Activated CD4-positive, alpha-beta memory T cell treated with anti-CD3 and anti-CD28 coated beads, Interleukin-2, amount 10 ng/mL, durations not matched to agents 7 days and 5 days (primary cell): ENCODE measurements at regions not wholly inside any gene's neighbourhood (a gene's known extent, or its start where the extent isn't known, plus 50 kb on each side); places are given as distances from the start of the nearest gene placed in this dataset.

Experiments used
- CTCF ChIA-PET: fragments of 350-600 bp; sonication (Branson Sonifier 250); formaldehyde crosslinking; loops from one replicate; lab custom pipeline; 2021; ENCODE audit warnings: antibody characterized with exemption, inconsistent platforms; lab: Charles Lee
- POLR2A ChIA-PET: fragments of 350-600 bp; sonication (Branson Sonifier 250); formaldehyde crosslinking; loops from one replicate; lab custom pipeline; 2021; ENCODE audit warnings: antibody characterized with exemption; lab: Charles Lee
- DNase-seq: peaks from one replicate; pipeline ENCODE4 v3.0.0-alpha.2; 2020
- H3K27ac Mint-ChIP-seq: one replicate; pipeline ENCODE4 v1.8.0; 2021; ENCODE audit warnings: mild to moderate bottlenecking, mixed read lengths
- H3K27me3 Mint-ChIP-seq: one replicate; pipeline ENCODE4 v1.8.0; 2021; ENCODE audit warnings: mixed read lengths
- H3K36me3 Mint-ChIP-seq: one replicate; pipeline ENCODE4 v1.8.0; 2021; ENCODE audit warnings: low read depth, mixed read lengths
- H3K4me1 Mint-ChIP-seq: one replicate; pipeline ENCODE4 v1.8.0; 2021; ENCODE audit warnings: mixed read lengths
- H3K4me3 Mint-ChIP-seq: one replicate; pipeline ENCODE4 v1.8.0; 2021; ENCODE audit warnings: mild to moderate bottlenecking, mixed read lengths
- H3K9me3 Mint-ChIP-seq: one replicate; pipeline ENCODE4 v1.8.0; 2021; ENCODE audit warnings: mixed read lengths

GRCh38 chr21:38012672-38013071, 96.4 kb upstream of the KCNJ6 start:
- H3K9me3 Mint-ChIP-seq = no peaks in the 10 kb centered on the region
- H3K4me3 Mint-ChIP-seq = no peak overlapping the region
- ChIA-PET POLR2A (no interaction called here), CTCF (no interaction called here)
- H3K27me3 Mint-ChIP-seq = no peaks in the 10 kb centered on the region
- no peaks in the 10 kb centered on the region for H3K36me3 Mint-ChIP-seq
- H3K4me1 Mint-ChIP-seq = no peaks in the 10 kb centered on the region
- H3K27ac Mint-ChIP-seq = no peak overlapping the region
- DNase-seq = no peak

- CTCF ChIA-PET = no interaction called here
- H3K9me3 Mint-ChIP-seq = no peaks in the 10 kb centered on the region
- no peaks in the 10 kb centered on the region for H3K27me3 Mint-ChIP-seq
- H3K27ac Mint-ChIP-seq = no peak overlapping the region
- POLR2A ChIA-PET = no interaction called here
- no peaks in the 10 kb centered on the region for H3K4me1 Mint-ChIP-seq
- H3K36me3 Mint-ChIP-seq = no peaks in the 10 kb centered on the region
- DNase-seq = no peak
- H3K4me3 Mint-ChIP-seq = no peak overlapping the region
Measured at GRCh38 chr21:38013741-38014140, 97.5 kb upstream of the KCNJ6 start.

- Mint-ChIP-seq H3K9me3 (no peaks in the 10 kb centered on the region), H3K36me3 (no peaks in the 10 kb centered on the region), H3K4me3 (no peak overlapping the region), H3K27ac (no peak overlapping the region), H3K27me3 (no peaks in the 10 kb centered on the region), H3K4me1 (no peaks in the 10 kb centered on the region)
- POLR2A ChIA-PET = no interaction called here
- DNase-seq = no peak
- CTCF ChIA-PET = no interaction called here
Measured at GRCh38 chr21:38014298-38014697, 98.0 kb upstream of the KCNJ6 start.

DNA sequence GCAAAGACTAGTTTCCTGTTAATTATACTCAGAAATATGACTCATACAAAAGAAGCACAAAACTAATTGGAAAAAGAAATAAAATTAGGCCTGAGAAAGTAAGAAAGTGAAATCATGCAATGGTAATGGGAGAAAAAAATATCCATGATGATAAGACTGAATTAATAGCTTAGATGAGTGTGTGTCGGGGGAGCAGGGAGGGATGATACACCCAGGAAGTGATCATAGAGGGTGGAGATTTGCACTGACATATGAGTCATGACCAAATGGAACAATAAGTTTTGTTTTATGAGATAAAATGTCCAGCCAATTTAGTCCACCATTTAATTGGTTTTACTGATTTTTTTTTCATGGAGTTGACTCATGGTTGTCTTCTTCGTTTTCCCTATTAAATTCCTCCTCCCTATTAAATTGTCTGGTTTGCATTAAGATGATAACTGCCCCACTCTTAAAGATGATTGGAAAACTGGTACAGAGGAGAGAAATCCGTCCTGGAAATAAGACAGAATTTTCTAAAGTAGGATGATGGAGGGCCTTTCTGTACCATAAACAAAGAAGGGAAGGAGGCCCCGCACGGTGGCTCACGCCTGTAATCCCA, 111.7 kb upstream of the KCNJ6 start:
- no peaks in the 10 kb centered on the region for H3K9me3 Mint-ChIP-seq
- no peak for DNase-seq
- CTCF ChIA-PET = no interaction called here
- no peak overlapping the region for H3K27ac Mint-ChIP-seq
- no peak overlapping the region for H3K4me3 Mint-ChIP-seq
- no peaks in the 10 kb centered on the region for H3K27me3 Mint-ChIP-seq
- H3K4me1 Mint-ChIP-seq = no peaks in the 10 kb centered on the region
- H3K36me3 Mint-ChIP-seq = no peaks in the 10 kb centered on the region
- POLR2A ChIA-PET = no interaction called here

GRCh38 chr21:38032082-38032801, 116.0 kb upstream of the KCNJ6 start:
- H3K27me3 Mint-ChIP-seq = no peaks in the 10 kb centered on the region
- H3K9me3 Mint-ChIP-seq = no peaks in the 10 kb centered on the region
- no peak for DNase-seq
- ChIA-PET POLR2A (no interaction called here), CTCF (no interaction called here)
- no peaks in the 10 kb centered on the region for H3K36me3 Mint-ChIP-seq
- no peak overlapping the region for H3K27ac Mint-ChIP-seq
- H3K4me3 Mint-ChIP-seq = no peak overlapping the region
- H3K4me1 Mint-ChIP-seq = no peaks in the 10 kb centered on the region

DNA sequence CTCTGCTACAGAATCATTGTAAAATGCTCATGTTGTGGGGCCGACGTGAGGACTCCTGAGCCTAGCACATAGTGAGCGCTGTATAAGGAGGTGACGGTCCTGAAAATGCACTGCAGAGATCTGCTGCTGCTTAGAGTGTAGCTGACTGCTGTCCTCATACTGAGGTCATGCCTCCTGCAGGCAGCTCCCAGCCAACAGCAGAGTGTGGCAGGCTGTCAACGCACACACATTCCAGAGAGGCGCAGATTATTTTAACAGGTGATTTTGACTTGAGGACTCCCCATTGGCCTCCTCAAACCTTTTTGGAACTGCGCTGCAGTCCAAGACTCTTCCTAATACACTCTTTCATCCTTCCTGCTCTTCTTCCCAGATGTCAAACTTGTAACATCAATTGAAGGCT, 119.8 kb upstream of the KCNJ6 start:
- no peak overlapping the region for H3K27ac Mint-ChIP-seq
- no peaks in the 10 kb centered on the region for H3K36me3 Mint-ChIP-seq
- H3K9me3 Mint-ChIP-seq = no peaks in the 10 kb centered on the region
- ChIA-PET CTCF (no interaction called here), POLR2A (no interaction called here)
- DNase-seq = no peak
- H3K27me3 Mint-ChIP-seq = no peaks in the 10 kb centered on the region
- no peak overlapping the region for H3K4me3 Mint-ChIP-seq
- no peaks in the 10 kb centered on the region for H3K4me1 Mint-ChIP-seq

- Mint-ChIP-seq H3K4me3 (no peak overlapping the region), H3K27me3 (no peaks in the 10 kb centered on the region), H3K36me3 (no peaks in the 10 kb centered on the region), H3K27ac (no peak overlapping the region), H3K9me3 (no peaks in the 10 kb centered on the region), H3K4me1 (no peaks in the 10 kb centered on the region)
- CTCF ChIA-PET = no interaction called here
- DNase-seq = no peak
- POLR2A ChIA-PET = no interaction called here
Measured at GRCh38 chr21:38037416-38037815, 121.2 kb upstream of the KCNJ6 start.

GRCh38 chr21:38039369-38039768, 123.1 kb upstream of the KCNJ6 start:
- H3K27me3 Mint-ChIP-seq = no peaks in the 10 kb centered on the region
- H3K9me3 Mint-ChIP-seq = no peaks in the 10 kb centered on the region
- H3K36me3 Mint-ChIP-seq = no peaks in the 10 kb centered on the region

DNA sequence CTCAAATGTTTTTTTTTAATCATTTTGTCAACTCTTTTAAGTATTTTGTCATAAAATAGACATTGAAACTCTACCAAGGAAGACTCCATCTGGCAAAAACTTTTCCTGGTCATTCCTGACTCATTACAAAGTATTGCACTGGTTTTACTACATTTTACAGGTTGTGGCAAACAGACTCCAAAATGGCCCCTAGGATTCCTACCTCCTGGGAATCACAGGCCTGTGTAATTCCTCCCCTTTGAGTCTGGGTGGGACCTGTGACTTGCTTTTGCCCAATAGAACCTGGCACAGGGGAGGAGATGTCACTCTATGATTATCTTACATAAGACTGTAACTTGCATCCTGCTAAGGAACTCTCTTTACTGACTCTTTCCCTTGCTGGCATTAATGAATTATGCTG, 123.6 kb upstream of the KCNJ6 start:
- no peaks in the 10 kb centered on the region for H3K36me3 Mint-ChIP-seq
- no peaks in the 10 kb centered on the region for H3K4me1 Mint-ChIP-seq
- no peak overlapping the region for H3K4me3 Mint-ChIP-seq
- no peaks in the 10 kb centered on the region for H3K27me3 Mint-ChIP-seq
- ChIA-PET CTCF (no interaction called here), POLR2A (no interaction called here)
- H3K9me3 Mint-ChIP-seq = no peaks in the 10 kb centered on the region
- H3K27ac Mint-ChIP-seq = no peak overlapping the region
- no peak for DNase-seq

More at GRCh38 chr21:38039369-38039768, 123.1 kb upstream of the KCNJ6 start:
- CTCF ChIA-PET = no interaction called here
- Mint-ChIP-seq H3K4me1 (no peaks in the 10 kb centered on the region), H3K4me3 (no peak overlapping the region), H3K27ac (no peak overlapping the region)
- POLR2A ChIA-PET = no interaction called here
- no peak for DNase-seq

GRCh38 chr21:38041493-38041892, 125.2 kb upstream of the KCNJ6 start:
- no peaks in the 10 kb centered on the region for H3K27me3 Mint-ChIP-seq
- ChIA-PET POLR2A (no interaction called here), CTCF (no interaction called here)
- H3K9me3 Mint-ChIP-seq = no peaks in the 10 kb centered on the region
- no peaks in the 10 kb centered on the region for H3K4me1 Mint-ChIP-seq
- H3K4me3 Mint-ChIP-seq = no peak overlapping the region
- DNase-seq = no peak
- H3K36me3 Mint-ChIP-seq = no peaks in the 10 kb centered on the region
- H3K27ac Mint-ChIP-seq = no peak overlapping the region

GRCh38 chr21:38042246-38042645, 126.0 kb upstream of the KCNJ6 start:
- H3K4me3 Mint-ChIP-seq = no peak overlapping the region
- no peak for DNase-seq
- ChIA-PET POLR2A (no interaction called here), CTCF (no interaction called here)
- H3K36me3 Mint-ChIP-seq = no peaks in the 10 kb centered on the region
- no peaks in the 10 kb centered on the region for H3K27me3 Mint-ChIP-seq
- H3K9me3 Mint-ChIP-seq = no peaks in the 10 kb centered on the region
- no peak overlapping the region for H3K27ac Mint-ChIP-seq
- H3K4me1 Mint-ChIP-seq = no peaks in the 10 kb centered on the region

DNA sequence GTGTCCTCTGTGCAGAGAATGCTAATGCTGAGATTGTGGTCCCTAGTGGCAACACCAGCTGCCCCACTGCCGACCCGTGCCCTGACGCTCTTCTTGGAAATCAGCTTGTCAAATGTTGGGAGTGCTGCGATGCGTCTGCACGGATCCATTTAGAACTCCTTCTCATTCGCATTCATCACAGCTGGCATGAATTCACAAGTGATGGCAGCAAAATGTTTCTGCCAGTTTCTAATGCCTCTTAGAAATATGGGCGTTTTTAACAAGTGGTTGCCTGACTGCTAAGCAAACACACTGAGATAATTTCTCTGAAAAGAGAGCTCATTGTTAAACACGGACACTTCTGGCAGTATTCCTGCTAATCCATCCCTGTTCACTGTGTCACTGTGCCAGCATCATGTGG, 131.9 kb upstream of the KCNJ6 start:
- no peaks in the 10 kb centered on the region for H3K36me3 Mint-ChIP-seq
- H3K4me1 Mint-ChIP-seq = no peaks in the 10 kb centered on the region
- DNase-seq = no peak
- POLR2A ChIA-PET = no interaction called here
- no peak overlapping the region for H3K4me3 Mint-ChIP-seq
- CTCF ChIA-PET = no interaction called here
- no peak overlapping the region for H3K27ac Mint-ChIP-seq
- H3K9me3 Mint-ChIP-seq = no peaks in the 10 kb centered on the region
- H3K27me3 Mint-ChIP-seq = no peaks in the 10 kb centered on the region

GRCh38 chr21:38054334-38054733, 138.1 kb upstream of the KCNJ6 start:
- Mint-ChIP-seq H3K9me3 (peaks cover 7% of the 10 kb centered on the region), H3K27ac (no peak overlapping the region), H3K4me1 (no peaks in the 10 kb centered on the region), H3K27me3 (no peaks in the 10 kb centered on the region), H3K4me3 (no peak overlapping the region), H3K36me3 (no peaks in the 10 kb centered on the region)
- DNase-seq = no peak
- POLR2A ChIA-PET = no interaction called here
- CTCF ChIA-PET = no interaction called here

DNA sequence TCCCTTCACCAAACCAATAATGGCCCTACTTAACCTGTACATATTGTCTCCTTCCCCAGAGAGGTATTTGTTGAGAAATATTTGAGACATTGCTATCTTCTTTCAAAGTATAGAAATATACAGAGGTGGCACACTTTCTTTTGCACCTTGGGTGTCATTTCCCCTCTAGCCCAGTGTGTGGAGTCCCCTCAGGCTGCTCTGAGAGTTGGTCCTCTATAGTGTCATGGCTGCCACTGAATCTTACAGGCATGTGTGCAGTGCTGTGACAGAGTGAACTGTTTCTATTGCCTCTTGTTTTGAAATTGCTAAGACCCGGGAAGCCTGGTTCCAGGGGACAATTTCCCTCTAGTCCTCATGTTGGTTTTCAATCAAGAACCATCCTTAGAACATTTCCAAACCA, 140.2 kb upstream of the KCNJ6 start:
- no peaks in the 10 kb centered on the region for H3K4me1 Mint-ChIP-seq
- H3K27ac Mint-ChIP-seq = no peak overlapping the region
- peaks cover 10% of the 10 kb centered on the region for H3K9me3 Mint-ChIP-seq
- no peaks in the 10 kb centered on the region for H3K27me3 Mint-ChIP-seq
- H3K36me3 Mint-ChIP-seq = no peaks in the 10 kb centered on the region
- H3K4me3 Mint-ChIP-seq = no peak overlapping the region
- CTCF ChIA-PET = no interaction called here
- POLR2A ChIA-PET = no interaction called here
- no peak for DNase-seq
